ENCODE measurements at regions not wholly inside any gene's neighbourhood (a gene's known extent, or its start where the extent isn't known, plus 50 kb on each side); places are given as distances from the start of the nearest gene placed in this dataset.

DNA sequence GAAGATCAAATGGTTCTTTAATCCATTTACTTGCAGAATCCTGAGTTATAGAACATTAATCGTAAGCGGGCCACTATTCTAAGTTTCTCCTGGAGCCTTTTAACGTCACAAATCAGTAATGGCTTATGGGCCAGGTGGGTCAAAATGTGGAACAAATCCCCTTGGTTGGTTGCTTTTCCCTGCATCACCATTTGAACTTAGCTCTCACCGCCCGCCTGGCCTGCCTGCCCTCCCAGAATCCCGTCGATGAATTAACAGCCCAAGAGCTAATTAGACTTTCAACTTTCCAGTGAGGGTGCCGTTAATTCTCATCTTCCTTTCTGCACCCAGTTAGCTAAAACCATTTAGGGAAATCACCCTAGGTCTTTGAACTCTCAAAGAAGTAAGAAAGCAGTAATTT lies 205.5 kb downstream of the RNF152 start:
- TF ChIP-seq ZFP30 (CRISPR knock-in tag; IDR thresholded peaks at IDR 0.05) (no peak), ZNF70 (CRISPR knock-in tag; IDR thresholded peaks at IDR 0.05) (no peak), ZNF8 (CRISPR knock-in tag; IDR thresholded peaks at IDR 0.05) (no peak), TOX (CRISPR knock-in tag; IDR thresholded peaks at IDR 0.05; ENCODE audit: borderline replicate concordance) (no peak), ISL1 (CRISPR knock-in tag; IDR thresholded peaks at IDR 0.05) (no peak), ESRRG (CRISPR knock-in tag; IDR thresholded peaks at IDR 0.05) (no peak), ZFP3 (CRISPR knock-in tag; IDR thresholded peaks at IDR 0.05) (no peak), GLIS3 (CRISPR knock-in tag; IDR thresholded peaks at IDR 0.05) (no peak)
- TF ChIP-seq, protein P1, sequence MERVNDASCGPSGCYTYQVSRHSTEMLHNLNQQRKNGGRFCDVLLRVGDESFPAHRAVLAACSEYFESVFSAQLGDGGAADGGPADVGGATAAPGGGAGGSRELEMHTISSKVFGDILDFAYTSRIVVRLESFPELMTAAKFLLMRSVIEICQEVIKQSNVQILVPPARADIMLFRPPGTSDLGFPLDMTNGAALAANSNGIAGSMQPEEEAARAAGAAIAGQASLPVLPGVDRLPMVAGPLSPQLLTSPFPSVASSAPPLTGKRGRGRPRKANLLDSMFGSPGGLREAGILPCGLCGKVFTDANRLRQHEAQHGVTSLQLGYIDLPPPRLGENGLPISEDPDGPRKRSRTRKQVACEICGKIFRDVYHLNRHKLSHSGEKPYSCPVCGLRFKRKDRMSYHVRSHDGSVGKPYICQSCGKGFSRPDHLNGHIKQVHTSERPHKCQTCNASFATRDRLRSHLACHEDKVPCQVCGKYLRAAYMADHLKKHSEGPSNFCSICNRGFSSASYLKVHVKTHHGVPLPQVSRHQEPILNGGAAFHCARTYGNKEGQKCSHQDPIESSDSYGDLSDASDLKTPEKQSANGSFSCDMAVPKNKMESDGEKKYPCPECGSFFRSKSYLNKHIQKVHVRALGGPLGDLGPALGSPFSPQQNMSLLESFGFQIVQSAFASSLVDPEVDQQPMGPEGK (CRISPR knock-in tag; IDR thresholded peaks at IDR 0.05; ENCODE audit: borderline replicate concordance), result no peak
- TF ChIP-seq, protein P2, sequence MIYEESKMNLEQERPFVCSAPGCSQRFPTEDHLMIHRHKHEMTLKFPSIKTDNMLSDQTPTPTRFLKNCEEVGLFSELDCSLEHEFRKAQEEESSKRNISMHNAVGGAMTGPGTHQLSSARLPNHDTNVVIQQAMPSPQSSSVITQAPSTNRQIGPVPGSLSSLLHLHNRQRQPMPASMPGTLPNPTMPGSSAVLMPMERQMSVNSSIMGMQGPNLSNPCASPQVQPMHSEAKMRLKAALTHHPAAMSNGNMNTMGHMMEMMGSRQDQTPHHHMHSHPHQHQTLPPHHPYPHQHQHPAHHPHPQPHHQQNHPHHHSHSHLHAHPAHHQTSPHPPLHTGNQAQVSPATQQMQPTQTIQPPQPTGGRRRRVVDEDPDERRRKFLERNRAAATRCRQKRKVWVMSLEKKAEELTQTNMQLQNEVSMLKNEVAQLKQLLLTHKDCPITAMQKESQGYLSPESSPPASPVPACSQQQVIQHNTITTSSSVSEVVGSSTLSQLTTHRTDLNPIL (CRISPR knock-in tag; IDR thresholded peaks at IDR 0.05; ENCODE audit: low read depth), result no peak
- TF ChIP-seq, protein P3, sequence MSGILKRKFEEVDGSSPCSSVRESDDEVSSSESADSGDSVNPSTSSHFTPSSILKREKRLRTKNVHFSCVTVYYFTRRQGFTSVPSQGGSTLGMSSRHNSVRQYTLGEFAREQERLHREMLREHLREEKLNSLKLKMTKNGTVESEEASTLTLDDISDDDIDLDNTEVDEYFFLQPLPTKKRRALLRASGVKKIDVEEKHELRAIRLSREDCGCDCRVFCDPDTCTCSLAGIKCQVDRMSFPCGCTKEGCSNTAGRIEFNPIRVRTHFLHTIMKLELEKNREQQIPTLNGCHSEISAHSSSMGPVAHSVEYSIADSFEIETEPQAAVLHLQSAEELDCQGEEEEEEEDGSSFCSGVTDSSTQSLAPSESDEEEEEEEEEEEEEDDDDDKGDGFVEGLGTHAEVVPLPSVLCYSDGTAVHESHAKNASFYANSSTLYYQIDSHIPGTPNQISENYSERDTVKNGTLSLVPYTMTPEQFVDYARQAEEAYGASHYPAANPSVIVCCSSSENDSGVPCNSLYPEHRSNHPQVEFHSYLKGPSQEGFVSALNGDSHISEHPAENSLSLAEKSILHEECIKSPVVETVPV (CRISPR knock-in tag; IDR thresholded peaks at IDR 0.05), result no peak
